ENCODE measurements at regions not wholly inside any gene's neighbourhood (a gene's known extent, or its start where the extent isn't known, plus 50 kb on each side); places are given as distances from the start of the nearest gene placed in this dataset.

DNA sequence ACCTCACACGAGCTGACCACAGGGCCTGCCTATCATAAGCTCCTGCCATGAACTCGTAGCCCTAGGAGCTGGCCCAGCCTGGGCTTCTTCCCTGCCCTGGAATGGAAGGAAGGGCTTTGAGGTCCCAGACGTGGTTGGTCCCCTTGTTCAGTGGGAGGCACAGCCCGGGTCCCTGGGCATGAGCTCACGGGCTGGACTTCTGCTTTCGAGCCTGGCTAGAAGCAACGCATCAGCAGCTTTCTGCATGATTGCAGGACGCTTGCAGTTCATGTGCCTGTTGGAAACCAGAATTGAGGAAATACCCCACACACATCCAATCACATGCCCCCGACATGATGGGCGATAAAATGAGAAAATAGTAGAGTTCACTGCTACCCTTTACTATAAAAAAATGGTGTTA is 293.3 kb downstream of the MAF start:
- no peak for TF ChIP-seq CTCF (conservative IDR thresholded peaks at IDR 0.05 in 1 of 2, IDR thresholded peaks at IDR 0.05 in 1 of 2; ENCODE audit: extremely low read depth in 1 of 2, insufficient read depth in 1 of 2, low read depth in 1 of 2, low read length in 2 of 2)
- no peak for TF ChIP-seq EZH2 (IDR thresholded peaks at IDR 0.05; ENCODE audit: borderline replicate concordance, low read length)
